Neuron (in vitro differentiated cells): ENCODE measurements at regions not wholly inside any gene's neighbourhood (a gene's known extent, or its start where the extent isn't known, plus 50 kb on each side); places are given as distances from the start of the nearest gene placed in this dataset.

Source experiments
- H2AFZ ChIP-seq: one replicate; pipeline ENCODE4 v1.6.1; 2013; ENCODE audit warnings: low read depth, mild to moderate bottlenecking, inconsistent platforms, low read length, moderate library complexity
- H3K27me3 ChIP-seq: one replicate; pipeline ENCODE4 v1.6.1; 2013; ENCODE audit warnings: low read length; ENCODE audit not compliant: insufficient read depth
- H3K36me3 ChIP-seq: one replicate; pipeline ENCODE4 v1.6.1; 2013; ENCODE audit warnings: low read length; ENCODE audit not compliant: insufficient read depth
- H3K4me1 ChIP-seq: one replicate; pipeline ENCODE4 v1.6.1; 2013; ENCODE audit warnings: low read length; ENCODE audit not compliant: insufficient read depth
- H3K4me3 ChIP-seq: 2 replicates; pipeline ENCODE4 v1.5.1; 2013; ENCODE audit warnings: mild to moderate bottlenecking, low read length, moderate library complexity
- H3K9me3 ChIP-seq: one replicate; pipeline ENCODE4 v1.6.1; 2013; ENCODE audit warnings: low read length

DNA sequence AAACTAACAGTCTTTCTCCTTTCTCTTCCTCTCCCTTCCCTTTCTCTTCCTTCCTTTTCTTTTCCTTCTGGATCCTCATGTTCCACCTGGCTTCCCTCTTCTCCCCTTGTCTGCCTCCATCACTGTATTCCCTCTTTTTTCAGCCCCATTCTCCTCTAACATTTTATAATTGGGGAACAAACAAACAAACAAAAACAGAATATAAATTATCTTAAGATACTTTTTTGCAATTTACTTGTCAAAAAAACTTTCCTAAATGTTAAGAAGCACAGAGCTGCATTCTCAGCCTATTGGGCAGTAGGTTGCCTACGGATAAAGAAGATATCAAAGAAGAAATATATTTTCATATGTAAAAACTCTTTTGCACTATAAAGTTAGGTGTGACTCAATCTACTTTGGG lies 1382.2 kb upstream of the MIR17HG start:
- no peaks in the 10 kb centered on the region for H3K27me3 ChIP-seq
- no peak overlapping the region for H3K4me3 ChIP-seq
- H3K9me3 ChIP-seq = no peaks in the 10 kb centered on the region
- no peaks in the 10 kb centered on the region for H3K4me1 ChIP-seq
- H3K36me3 ChIP-seq = no peaks in the 10 kb centered on the region
- H2AFZ ChIP-seq = no peak overlapping the region

DNA sequence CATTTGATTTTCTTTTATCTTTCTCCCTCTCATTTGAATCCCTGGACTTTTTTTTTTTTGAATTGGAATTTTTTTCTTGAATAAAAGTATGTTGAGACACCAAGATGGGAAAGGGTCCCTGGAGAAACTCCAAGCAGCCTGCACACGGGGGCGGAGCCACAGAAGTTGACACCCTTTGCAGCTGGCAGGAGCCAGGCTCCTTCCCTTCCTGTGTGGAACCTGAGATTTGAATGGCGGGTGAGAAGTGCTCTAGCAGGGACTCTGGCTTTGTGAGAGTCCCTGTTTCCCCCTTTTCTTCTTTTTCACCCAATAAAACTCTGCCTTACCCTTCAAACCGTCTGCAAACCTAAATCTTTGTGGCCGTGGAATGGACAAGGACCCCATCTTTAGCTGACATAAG lies 1381.0 kb upstream of the MIR17HG start:
- no peaks in the 10 kb centered on the region for H3K36me3 ChIP-seq
- no peaks in the 10 kb centered on the region for H3K9me3 ChIP-seq
- no peak overlapping the region for H2AFZ ChIP-seq
- no peaks in the 10 kb centered on the region for H3K4me1 ChIP-seq
- no peak overlapping the region for H3K4me3 ChIP-seq
- no peaks in the 10 kb centered on the region for H3K27me3 ChIP-seq

DNA sequence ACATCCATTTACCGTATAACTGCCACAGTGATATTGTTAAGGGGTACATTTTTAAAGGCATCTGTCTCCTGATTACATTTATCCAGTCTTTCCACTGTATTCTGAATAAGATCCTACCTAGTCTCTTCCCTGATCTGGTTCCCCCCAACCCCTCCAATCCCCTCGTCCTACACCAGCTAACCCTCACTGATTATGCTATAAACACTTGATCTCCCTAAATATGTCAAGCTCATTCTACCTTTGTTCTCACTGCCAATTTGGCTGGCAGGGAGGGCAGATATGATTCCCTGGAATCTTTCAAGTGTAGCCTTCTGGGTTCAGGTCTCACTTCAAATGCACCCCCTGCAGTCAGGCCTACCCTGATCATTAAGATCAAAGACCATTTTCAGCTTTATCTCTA lies 1379.8 kb upstream of the MIR17HG start:
- H3K9me3 ChIP-seq = no peaks in the 10 kb centered on the region
- H3K4me3 ChIP-seq = no peak overlapping the region
- H2AFZ ChIP-seq = no peak overlapping the region
- H3K4me1 ChIP-seq = no peaks in the 10 kb centered on the region
- H3K27me3 ChIP-seq = no peaks in the 10 kb centered on the region
- H3K36me3 ChIP-seq = no peaks in the 10 kb centered on the region

- H3K4me3 ChIP-seq = no peak overlapping the region
- H3K9me3 ChIP-seq = no peaks in the 10 kb centered on the region
- H2AFZ ChIP-seq = no peak overlapping the region
- H3K36me3 ChIP-seq = no peaks in the 10 kb centered on the region
- H3K4me1 ChIP-seq = no peaks in the 10 kb centered on the region
- H3K27me3 ChIP-seq = no peaks in the 10 kb centered on the region
Measured at GRCh38 chr13:89968470-89968869, 1379.0 kb upstream of the MIR17HG start.

DNA sequence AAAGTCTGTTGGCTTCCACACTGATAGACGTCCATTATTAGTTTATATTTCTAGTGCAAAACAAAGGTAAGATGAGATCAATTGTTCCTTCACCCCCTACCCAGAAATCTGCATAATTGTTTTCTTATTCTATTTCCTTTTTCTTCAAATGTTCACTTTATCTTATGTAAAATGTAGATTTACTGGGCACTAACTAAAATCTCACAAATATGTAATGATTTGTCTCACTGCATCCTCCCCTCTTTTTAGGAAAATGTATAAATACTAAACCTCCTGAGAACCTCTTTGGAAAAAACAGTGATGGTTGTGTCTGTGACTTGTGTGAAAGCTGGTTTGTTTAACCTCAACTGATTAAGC lies 1377.2 kb upstream of the MIR17HG start:
- Histone ChIP-seq H3K4me1 (no peaks in the 10 kb centered on the region), H3K9me3 (no peaks in the 10 kb centered on the region), H3K27me3 (no peaks in the 10 kb centered on the region), H3K4me3 (no peak overlapping the region), H2AFZ (no peak overlapping the region), H3K36me3 (no peaks in the 10 kb centered on the region)

GRCh38 chr13:89977203-89977602 lies 1370.3 kb upstream of the MIR17HG start:
- Histone ChIP-seq H3K27me3 (no peaks in the 10 kb centered on the region), H2AFZ (no peak overlapping the region), H3K4me3 (no peak overlapping the region), H3K4me1 (no peaks in the 10 kb centered on the region), H3K36me3 (no peaks in the 10 kb centered on the region), H3K9me3 (no peaks in the 10 kb centered on the region)

DNA sequence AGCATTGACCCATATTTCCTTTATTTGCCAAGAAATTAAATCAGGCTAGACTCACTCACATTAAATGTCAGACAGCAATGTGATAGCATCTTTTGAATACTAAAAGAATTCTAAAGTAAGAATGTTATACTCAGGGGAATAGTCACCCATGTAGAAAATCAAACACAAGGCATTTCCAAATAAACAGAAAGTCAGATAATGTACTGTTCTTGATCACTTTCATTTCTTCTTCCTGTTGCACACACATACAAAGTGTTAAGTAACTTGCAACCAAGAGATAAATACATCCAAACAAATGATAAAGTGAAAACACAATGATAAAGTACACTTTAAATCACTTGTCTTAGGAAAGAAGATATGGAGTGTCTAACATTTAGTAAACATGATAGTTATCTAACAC lies 1366.6 kb upstream of the MIR17HG start:
- Histone ChIP-seq H3K4me1 (no peaks in the 10 kb centered on the region), H2AFZ (no peak overlapping the region), H3K4me3 (no peak overlapping the region), H3K9me3 (no peaks in the 10 kb centered on the region), H3K36me3 (no peaks in the 10 kb centered on the region), H3K27me3 (no peaks in the 10 kb centered on the region)

DNA sequence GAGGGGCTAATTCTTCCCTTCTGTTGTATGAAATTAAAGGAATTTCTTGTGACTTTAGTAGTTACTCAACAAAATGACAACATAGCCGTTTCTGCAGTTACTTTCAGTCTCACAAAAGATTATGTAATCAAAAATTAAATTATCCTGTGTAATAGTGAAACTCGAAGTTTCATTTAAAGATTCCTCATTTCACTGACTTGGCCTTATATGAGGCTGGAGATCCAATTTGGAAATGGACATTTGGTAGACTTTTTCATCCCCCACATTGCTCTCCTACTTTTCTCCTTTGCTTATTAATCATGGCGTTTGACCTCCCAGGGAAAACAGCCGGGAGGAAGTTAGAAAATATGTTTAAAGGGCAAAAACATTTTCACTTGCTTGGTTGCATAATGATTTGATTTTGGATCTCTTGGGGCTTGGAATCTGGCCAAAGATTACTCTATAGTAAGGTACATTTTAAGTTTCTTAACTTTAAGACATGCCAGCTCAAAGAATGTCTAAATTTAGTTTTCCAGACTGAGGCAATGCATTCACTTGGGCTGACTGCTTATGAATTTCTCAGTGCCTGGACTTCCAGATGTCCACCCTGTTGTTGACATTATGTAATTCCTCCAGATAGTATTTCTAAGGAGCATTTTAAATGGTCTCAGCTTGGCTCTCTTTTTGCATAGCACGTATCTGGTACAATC lies 1364.9 kb upstream of the MIR17HG start:
- Histone ChIP-seq H3K36me3 (no peaks in the 10 kb centered on the region), H3K27me3 (no peaks in the 10 kb centered on the region), H2AFZ (no peak overlapping the region), H3K4me3 (no peak overlapping the region), H3K9me3 (no peaks in the 10 kb centered on the region), H3K4me1 (no peaks in the 10 kb centered on the region)

- Histone ChIP-seq H3K9me3 (no peaks in the 10 kb centered on the region), H3K4me3 (no peak overlapping the region), H3K36me3 (no peaks in the 10 kb centered on the region), H3K27me3 (no peaks in the 10 kb centered on the region), H2AFZ (no peak overlapping the region), H3K4me1 (peaks cover 10% of the 10 kb centered on the region)
Measured at GRCh38 chr13:89988206-89988605, 1359.3 kb upstream of the MIR17HG start.

GRCh38 chr13:90003566-90003965 lies 1343.9 kb upstream of the MIR17HG start:
- H3K4me3 ChIP-seq = no peak overlapping the region
- H2AFZ ChIP-seq = peak overlapping the region; percentile 47
- H3K9me3 ChIP-seq = peaks cover 4% of the 10 kb centered on the region
- H3K36me3 ChIP-seq = no peaks in the 10 kb centered on the region
- H3K4me1 ChIP-seq = no peaks in the 10 kb centered on the region
- no peaks in the 10 kb centered on the region for H3K27me3 ChIP-seq

- no peak overlapping the region for H3K4me3 ChIP-seq
- no peak overlapping the region for H2AFZ ChIP-seq
- H3K9me3 ChIP-seq = no peaks in the 10 kb centered on the region
- no peaks in the 10 kb centered on the region for H3K4me1 ChIP-seq
- H3K36me3 ChIP-seq = no peaks in the 10 kb centered on the region
- H3K27me3 ChIP-seq = no peaks in the 10 kb centered on the region
Measured at GRCh38 chr13:90008707-90009149, 1338.8 kb upstream of the MIR17HG start.

DNA sequence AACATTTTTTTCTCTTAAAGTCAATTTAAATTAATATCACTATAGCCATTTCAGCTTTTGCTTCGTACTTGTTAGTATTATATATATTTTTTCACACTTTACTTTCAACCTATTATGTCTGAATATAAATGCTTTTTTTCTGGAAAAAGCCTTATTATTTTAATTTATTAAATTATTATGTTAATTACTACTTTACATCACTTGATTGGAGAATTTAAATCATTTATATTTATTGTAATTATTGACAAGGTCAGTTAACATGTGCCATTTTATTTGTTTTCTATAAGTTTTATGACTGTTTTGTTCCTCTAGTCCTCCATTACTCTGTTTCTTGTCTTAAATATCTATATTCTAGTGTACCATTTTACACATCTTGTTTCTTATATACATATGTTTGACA lies 1333.4 kb upstream of the MIR17HG start:
- H3K36me3 ChIP-seq = no peaks in the 10 kb centered on the region
- H3K9me3 ChIP-seq = no peaks in the 10 kb centered on the region
- no peaks in the 10 kb centered on the region for H3K4me1 ChIP-seq
- no peak overlapping the region for H2AFZ ChIP-seq
- no peak overlapping the region for H3K4me3 ChIP-seq
- no peaks in the 10 kb centered on the region for H3K27me3 ChIP-seq

DNA sequence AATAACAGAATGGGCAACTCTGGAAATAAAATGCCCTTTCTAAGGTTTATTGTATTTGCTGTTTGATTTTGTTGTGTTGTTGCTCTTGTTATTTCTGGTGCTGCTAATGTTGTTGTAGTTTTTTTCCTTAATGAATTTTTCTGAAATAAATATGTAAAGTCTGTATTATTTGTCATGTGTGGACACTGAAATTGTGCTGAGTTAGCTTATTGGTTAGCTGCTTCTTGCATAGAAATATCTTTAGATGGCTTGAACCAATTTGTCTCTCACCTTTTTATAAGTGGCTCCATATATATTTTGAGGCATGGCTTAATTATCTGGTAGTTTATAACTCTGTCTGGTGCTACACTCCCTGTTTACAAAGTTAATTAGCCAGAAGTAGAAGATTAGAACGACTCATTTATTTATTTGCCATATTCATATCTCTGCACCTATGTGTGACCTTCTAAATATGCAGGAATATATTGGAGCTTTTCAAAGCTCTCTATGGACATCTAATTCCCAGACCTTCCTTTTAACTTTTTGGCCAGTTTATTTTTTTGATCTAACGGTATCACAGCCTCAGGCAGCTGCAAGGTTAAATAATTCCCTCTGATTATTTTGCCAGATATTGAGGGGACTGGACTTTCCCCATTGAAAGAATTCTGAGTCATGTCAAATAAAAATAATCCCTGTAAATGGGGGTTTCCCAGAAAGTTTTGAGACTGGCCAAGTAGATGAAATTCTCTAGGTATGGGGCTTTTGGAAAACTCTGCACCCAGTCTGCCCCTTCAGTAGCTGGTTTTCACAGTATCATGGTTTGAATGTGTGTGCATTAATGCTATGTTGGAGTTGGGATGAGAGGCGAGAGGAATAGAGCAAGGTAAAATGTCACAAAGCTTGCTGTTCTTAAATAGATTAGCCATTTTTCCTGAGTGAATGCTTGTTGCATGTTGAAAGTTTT lies 1331.7 kb upstream of the MIR17HG start:
- no peak overlapping the region for H2AFZ ChIP-seq
- no peaks in the 10 kb centered on the region for H3K27me3 ChIP-seq
- no peak overlapping the region for H3K4me3 ChIP-seq
- H3K9me3 ChIP-seq = no peaks in the 10 kb centered on the region
- H3K4me1 ChIP-seq = peaks cover under 1% of the 10 kb centered on the region
- H3K36me3 ChIP-seq = no peaks in the 10 kb centered on the region
